Uterus (tissue), 3 donors: ENCODE measurements at regions not wholly inside any gene's neighbourhood (a gene's known extent, or its start where the extent isn't known, plus 50 kb on each side); places are given as distances from the start of the nearest gene placed in this dataset.
"Not testable (repeated sequence)": the region's sequence is repeated elsewhere in the genome, so short reads cannot be mapped to it uniquely, and the experiment has no call there.

ENCODE experiments used
- DNase-seq, 2 donors: peaks; one replicate each; pipeline ENCODE4 v3.0.0-alpha.2; 2019 to 2020
- H3K27ac ChIP-seq, 2 donors: fragments of 200-600 bp; sonication (generic); 1 replicate in 1 of 2; 2 replicates in 1 of 2; pipeline ENCODE4 v1.5.1; 2016 to 2018
- H3K27me3 ChIP-seq, 2 donors: fragments of 200-600 bp; sonication (generic); one replicate each; pipeline ENCODE4 v1.5.1; 2018 to 2019; ENCODE audit warnings: control low read depth in 1 of 2
- H3K36me3 ChIP-seq, 2 donors: fragments of 200-600 bp; sonication (generic); one replicate each; pipeline ENCODE4 v1.5.1; 2019; ENCODE audit warnings: control low read depth in 1 of 2
- H3K4me1 ChIP-seq, 2 donors: fragments of 200-600 bp; sonication (generic); one replicate each; pipeline ENCODE4 v1.5.1; 2018 to 2019; ENCODE audit warnings: control low read depth in 1 of 2
- H3K4me3 ChIP-seq, 2 donors: fragments of 200-600 bp; sonication (generic); 1 replicate in 1 of 2; 2 replicates in 1 of 2; pipeline ENCODE4 v1.5.1; 2018 to 2019; ENCODE audit warnings: mild to moderate bottlenecking in 1 of 2
- H3K9me3 ChIP-seq, 2 donors: fragments of 200-600 bp; sonication (generic); one replicate each; pipeline ENCODE4 v1.5.1; 2019; ENCODE audit warnings: control low read depth in 1 of 2
- POLR2A ChIP-seq, 2 donors: fragments of 450-650 bp; IDR thresholded peaks; one replicate each; pipeline ENCODE4 v1.6.1; 2016; ENCODE audit warnings: antibody characterized with exemption in 2 of 2, mild to moderate bottlenecking in 1 of 2, moderate library complexity in 1 of 2
- intact Hi-C: fragments of 100-400 bp; cut with DNase I; formaldehyde crosslinking; loops from one replicate; pipeline ENCODE4 v1.15.1; 2023; ENCODE audit warnings: low total_unique reads
- TF ChIP-seq, protein P1 (sequence below), 4 experiments: fragments of 200-600 bp in 2 of 4; fragments of 450-650 bp in 2 of 4; sonication (generic) in 2 of 4; IDR thresholded peaks; one replicate each; pipeline ENCODE4 v1.5.1; 2016 to 2019; ENCODE audit warnings: antibody characterized with exemption in 4 of 4, mild to moderate bottlenecking in 2 of 4, moderate library complexity in 1 of 4
- donor health status: DM: yes; HTN: yes; CAD: no.

DNA sequence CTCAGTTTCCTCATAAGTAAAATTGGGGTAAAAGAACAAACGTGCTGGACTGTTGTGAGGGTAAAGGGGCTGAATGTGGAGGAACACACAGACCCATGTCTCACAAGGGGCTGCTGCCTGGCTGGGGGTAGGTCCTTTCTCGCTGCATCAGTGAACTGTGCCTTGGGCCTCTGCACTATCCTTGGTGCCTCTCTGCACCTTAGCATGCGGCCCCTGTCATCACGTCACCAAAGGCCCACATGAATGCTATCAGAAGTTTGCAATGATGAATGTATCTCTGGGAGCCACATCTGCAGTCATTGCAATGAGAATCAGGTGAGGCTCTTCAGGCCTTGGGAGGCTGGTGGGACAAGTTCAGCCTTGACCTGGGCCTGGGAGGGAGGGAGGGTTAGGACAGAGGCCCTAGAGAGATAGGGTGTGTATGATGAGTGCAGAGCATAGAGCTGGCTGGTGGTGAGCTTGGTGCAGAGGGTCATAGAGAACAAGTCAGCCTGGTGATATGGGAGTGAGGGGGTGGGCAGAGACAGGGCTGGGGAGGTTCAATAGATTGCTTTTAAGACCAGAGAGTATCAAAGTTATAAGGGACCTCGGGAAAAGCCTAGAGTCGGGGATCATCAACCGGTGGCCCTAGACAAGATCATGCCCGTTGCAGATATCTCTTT, 308.4 kb downstream of the RPS24 start:
- no peaks in the 10 kb centered on the region for H3K27me3 ChIP-seq
- no peaks in the 10 kb centered on the region for H3K9me3 ChIP-seq
- TF ChIP-seq, protein P1, sequence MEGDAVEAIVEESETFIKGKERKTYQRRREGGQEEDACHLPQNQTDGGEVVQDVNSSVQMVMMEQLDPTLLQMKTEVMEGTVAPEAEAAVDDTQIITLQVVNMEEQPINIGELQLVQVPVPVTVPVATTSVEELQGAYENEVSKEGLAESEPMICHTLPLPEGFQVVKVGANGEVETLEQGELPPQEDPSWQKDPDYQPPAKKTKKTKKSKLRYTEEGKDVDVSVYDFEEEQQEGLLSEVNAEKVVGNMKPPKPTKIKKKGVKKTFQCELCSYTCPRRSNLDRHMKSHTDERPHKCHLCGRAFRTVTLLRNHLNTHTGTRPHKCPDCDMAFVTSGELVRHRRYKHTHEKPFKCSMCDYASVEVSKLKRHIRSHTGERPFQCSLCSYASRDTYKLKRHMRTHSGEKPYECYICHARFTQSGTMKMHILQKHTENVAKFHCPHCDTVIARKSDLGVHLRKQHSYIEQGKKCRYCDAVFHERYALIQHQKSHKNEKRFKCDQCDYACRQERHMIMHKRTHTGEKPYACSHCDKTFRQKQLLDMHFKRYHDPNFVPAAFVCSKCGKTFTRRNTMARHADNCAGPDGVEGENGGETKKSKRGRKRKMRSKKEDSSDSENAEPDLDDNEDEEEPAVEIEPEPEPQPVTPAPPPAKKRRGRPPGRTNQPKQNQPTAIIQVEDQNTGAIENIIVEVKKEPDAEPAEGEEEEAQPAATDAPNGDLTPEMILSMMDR (IDR thresholded peaks at IDR 0.05) = no peak
- H3K36me3 ChIP-seq = no peaks in the 10 kb centered on the region
- H3K4me1 ChIP-seq = peaks cover 0 to under 1% of the 10 kb centered on the region in 2 donors
- intact Hi-C loops = no loop called here
- H3K27ac ChIP-seq = no peak overlapping the region
- DNase-seq = peak; percentile 4 to 9
- H3K4me3 ChIP-seq = no peak overlapping the region

DNA sequence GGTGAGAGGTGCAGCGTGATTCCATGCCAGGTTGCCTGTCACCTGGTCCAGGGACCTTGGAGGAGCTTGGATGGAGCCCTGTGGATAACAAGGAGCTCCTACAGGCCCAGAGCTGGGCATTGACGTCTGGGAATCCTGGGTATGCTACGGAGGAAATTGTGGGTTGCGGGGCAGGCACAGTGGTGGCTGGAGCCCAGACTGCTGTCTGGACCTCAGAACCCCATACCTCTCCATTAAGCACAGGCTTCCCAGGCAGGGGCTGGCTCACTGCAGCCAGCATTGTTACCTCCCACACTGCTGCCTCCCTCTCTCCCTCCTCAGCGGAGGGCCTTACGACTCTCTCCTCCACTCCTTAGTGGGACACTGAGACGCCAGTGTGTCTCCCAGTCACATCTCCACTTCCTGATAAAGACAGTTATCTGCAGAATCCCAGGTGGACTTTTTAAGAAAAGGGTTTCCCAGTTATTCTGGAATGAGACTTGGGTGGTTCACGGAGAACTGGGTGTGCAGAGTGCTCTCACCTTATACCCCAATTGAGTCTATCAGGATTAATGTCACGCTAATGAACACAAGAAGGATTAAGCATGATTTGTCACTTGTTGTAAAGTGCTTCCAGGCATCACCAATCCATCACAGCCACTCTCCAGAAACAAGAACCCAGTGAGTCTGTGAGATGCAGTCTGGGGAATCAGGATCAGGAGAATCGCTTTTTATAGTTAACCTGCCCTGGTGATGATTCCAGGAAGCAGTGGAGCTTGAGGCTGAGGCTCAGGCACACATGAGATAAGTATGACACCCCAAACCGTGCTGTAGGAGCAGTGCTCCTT, 309.4 kb downstream of the RPS24 start:
- Histone ChIP-seq H3K9me3 (no peaks in the 10 kb centered on the region), H3K4me1 (no peaks in the 10 kb centered on the region), H3K36me3 (no peaks in the 10 kb centered on the region), H3K27me3 (no peaks in the 10 kb centered on the region), H3K27ac (no peak overlapping the region), H3K4me3 (no peak overlapping the region)
- TF ChIP-seq POLR2A (IDR thresholded peaks at IDR 0.05) = no peak
- TF ChIP-seq, protein P1 (IDR thresholded peaks at IDR 0.05) = no peak
- intact Hi-C loops = no loop called here
- peak; percentile 14 to 19 for DNase-seq

DNA sequence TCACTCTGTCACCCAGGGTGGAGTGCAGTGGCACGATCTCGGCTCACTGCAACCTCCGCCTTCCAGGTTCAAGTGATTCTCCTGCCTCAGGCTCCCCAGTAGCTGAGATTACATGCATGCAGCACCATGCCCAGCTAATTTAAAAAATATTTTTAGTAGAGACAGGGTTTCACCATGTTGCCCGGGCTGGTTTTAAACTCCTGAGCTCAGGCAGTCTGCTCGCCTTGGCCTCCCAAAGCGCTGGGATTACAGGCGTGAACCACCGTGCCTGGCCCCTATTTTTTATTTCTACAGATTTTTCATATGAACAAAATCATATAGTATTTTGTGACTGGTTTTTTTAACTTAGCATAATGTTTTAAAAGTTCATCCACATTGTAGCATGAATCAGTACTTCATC, 310.6 kb downstream of the RPS24 start:
- H3K27ac ChIP-seq, H3K4me1 ChIP-seq, H3K9me3 ChIP-seq, H3K4me3 ChIP-seq, H3K27me3 ChIP-seq, intact Hi-C loops, H3K36me3 ChIP-seq: not testable (repeated sequence)
- DNase-seq = peak in 1 of 2 donors; percentile 2

DNA sequence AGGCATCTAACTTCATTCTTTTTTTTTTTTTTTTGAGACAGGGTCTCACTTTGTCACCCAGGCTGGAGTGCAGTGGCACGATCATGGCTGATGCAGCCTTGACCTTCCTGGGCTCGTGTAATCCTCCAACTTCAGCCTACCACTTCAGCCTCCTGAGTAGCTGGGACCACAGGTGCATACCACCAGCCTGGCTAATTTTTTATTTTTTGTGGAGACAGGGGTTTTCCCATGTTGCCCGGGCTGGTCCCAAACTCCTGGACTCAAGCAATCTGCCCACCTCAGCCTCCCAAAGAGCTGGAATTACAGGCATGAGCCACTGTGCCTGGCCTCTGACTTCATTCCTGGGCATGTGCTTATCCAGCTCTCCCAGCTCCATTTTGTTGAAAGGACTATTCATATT, 311.9 kb downstream of the RPS24 start:
- H3K4me3 ChIP-seq, H3K36me3 ChIP-seq, intact Hi-C loops, H3K27ac ChIP-seq, H3K4me1 ChIP-seq, H3K9me3 ChIP-seq, H3K27me3 ChIP-seq: not testable (repeated sequence)
- peak; percentile 1 to 5 for DNase-seq

DNA sequence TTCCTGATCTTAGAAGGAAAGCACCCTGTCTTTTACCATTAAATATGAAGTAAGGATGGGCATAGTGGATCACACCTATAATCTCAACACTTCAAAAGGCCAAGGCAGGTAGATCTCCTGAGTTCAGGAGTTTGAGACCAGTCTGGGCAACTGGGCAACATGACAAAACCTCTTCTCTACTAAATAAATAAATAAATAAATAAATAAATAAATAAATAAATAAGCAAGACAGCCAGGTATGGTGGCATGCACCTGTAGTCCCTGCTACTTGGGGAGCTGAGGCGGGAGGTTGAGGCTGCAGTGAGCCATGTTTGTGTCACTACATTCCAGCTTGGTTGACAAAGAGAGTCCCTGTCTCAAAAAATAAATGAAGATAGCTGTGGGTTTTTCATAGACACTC, 313.1 kb downstream of the RPS24 start:
- intact Hi-C loops = no loop called here
- Histone ChIP-seq H3K36me3 (no peaks in the 10 kb centered on the region), H3K27ac (no peak overlapping the region), H3K4me3 (no peak overlapping the region), H3K27me3 (no peaks in the 10 kb centered on the region), H3K9me3 (no peaks in the 10 kb centered on the region), H3K4me1 (no peaks in the 10 kb centered on the region)
- peak in 1 of 2 donors; percentile 1 for DNase-seq
- TF ChIP-seq, protein P1 (IDR thresholded peaks at IDR 0.05) = no peak
- TF ChIP-seq POLR2A (IDR thresholded peaks at IDR 0.05) = no peak

DNA sequence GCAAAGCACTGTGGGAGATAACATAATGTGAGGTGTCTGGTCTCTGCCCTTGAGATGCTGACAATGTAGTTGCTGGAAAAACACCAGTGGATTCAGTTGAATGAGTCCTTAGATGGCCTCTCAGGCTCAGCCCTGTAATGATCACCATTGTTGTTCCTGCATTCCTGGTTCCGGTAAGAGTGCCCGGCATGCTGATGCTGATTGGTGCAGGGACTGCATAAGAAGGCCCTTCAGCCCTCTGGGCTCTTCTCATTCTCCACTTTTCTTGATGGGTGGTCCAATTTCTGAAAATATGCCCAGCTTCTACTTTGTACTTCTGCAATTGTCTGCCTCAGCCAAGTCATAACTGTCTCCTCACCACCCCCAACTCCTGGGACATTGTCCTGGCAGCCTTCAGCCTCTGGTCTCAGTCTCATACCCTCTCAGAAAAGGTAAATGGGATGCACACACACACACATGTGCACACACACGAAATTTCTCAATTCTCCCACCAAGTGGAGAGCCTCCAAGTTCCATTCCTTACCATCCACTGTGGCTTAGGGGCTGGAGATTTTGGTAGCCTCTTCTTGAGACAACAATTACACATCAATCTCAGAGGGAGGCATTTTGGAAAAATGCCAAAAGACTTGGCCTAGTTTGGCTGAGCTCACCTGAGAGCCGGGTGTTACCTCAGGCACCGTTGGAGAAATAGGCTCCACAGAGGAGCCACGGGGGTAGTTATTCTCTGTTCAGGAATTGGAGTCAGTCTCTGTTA, 314.9 kb downstream of the RPS24 start:
- Histone ChIP-seq H3K4me3 (no peak overlapping the region), H3K27ac (no peak overlapping the region), H3K36me3 (no peaks in the 10 kb centered on the region), H3K27me3 (no peaks in the 10 kb centered on the region), H3K4me1 (peaks cover 0 to 7% of the 10 kb centered on the region in 2 donors), H3K9me3 (no peaks in the 10 kb centered on the region)
- no peak for TF ChIP-seq POLR2A (IDR thresholded peaks at IDR 0.05)
- TF ChIP-seq, protein P1 (IDR thresholded peaks at IDR 0.05) = no peak
- intact Hi-C loops = no loop called here
- DNase-seq = peak; percentile 5 to 9
